ENCODE measurements at regions not wholly inside any gene's neighbourhood (a gene's known extent, or its start where the extent isn't known, plus 50 kb on each side); places are given as distances from the start of the nearest gene placed in this dataset.
A peak's percentile ranks its signal among the peaks of the same experiment; 100 is the strongest.
"Not testable (repeated sequence)": the region's sequence is repeated elsewhere in the genome, so short reads cannot be mapped to it uniquely, and the experiment has no call there.

DNA sequence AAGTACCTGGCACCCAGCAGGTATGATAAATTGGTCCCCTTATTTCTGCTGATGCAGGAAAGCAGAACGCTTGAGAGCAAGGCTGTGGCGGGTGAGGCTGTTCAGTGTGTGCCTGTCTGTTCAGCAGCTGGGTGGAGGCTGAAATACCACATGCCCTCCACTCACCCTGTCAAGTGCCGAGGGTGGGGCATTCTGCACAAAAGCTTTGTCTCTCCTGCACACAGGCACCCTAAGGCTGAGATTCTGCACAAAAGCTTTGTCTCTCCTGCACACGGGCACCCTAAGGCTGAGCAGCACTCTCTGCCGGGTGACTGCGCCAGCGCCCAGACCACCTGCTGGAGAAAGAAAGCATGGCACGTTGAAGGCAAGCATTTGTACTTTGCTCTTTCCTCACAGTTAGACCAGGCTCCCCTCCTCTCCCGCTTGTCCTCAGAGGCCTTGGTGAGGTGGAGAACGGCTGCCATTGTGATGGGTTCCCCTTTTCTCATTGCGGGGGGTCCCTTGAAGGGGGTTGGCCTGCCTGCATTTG lies 97.5 kb downstream of the BDH1 start:
- WGBS (ENCODE audit: insufficient coverage): 86% methylated on average over 4 of the region's 11 CpGs
- intact Hi-C loops (cut with micrococcal nuclease): no loop called here
- no peak overlapping the region for H3K27ac Mint-ChIP-seq

GRCh38 chr3:197456261-197457091 lies 99.3 kb downstream of the BDH1 start:
- intact Hi-C loops (cut with micrococcal nuclease): no loop called here
- Histone ChIP-seq H3K4me3 (replicated peaks in 1 of 3; ENCODE audit: low read depth in 2 of 3, low read length in 3 of 3) (peak overlapping the region; percentile 63 to 89 (median 72)), H3K27ac (ENCODE audit: low read depth in 1 of 2, low read length in 2 of 2) (peak overlapping the region; percentile 81 to 92), H3K79me2 (ENCODE audit: insufficient read depth, low read length) (no peaks in the 10 kb centered on the region), H3K4me1 (ENCODE audit: control insufficient read depth in 1 of 2, insufficient read depth in 2 of 2, low read length in 2 of 2) (peaks cover 18 to 20% of the 10 kb centered on the region in 2 donors), H4K20me1 (ENCODE audit: insufficient read depth, low read length) (no peaks in the 10 kb centered on the region), H3K9me3 (replicated peaks in 1 of 2; ENCODE audit: control insufficient read depth in 1 of 2, insufficient read depth in 1 of 2, low read length in 2 of 2) (no peaks in the 10 kb centered on the region), H3K36me3 (replicated peaks in 1 of 2; ENCODE audit: control insufficient read depth in 1 of 2, insufficient read depth in 2 of 2, low read length in 2 of 2) (no peaks in the 10 kb centered on the region), H2AFZ (ENCODE audit: insufficient read depth, low read depth, low read length, poor library complexity, severe bottlenecking) (peak overlapping the region; percentile 99), H3K27me3 (ENCODE audit: control insufficient read depth in 2 of 2, insufficient read depth in 2 of 2, low read length in 2 of 2) (peaks cover 0 to 4% of the 10 kb centered on the region in 2 donors), H3K9ac (ENCODE audit: insufficient read depth, low read length, poor library complexity, severe bottlenecking) (peak overlapping the region; percentile 81), H3K4me2 (replicated peaks; ENCODE audit: extremely low read depth, low read length, poor library complexity, severe bottlenecking) (peak overlapping the region; percentile 90)
- Mint-ChIP-seq H3K9me3 (peaks cover 0 to 9% (median 0%) of the 10 kb centered on the region in 7 donors), H3K27ac (peak overlapping the region; percentile 77 to 95 (median 89)), H3K4me1 (peaks cover 20% of the 10 kb centered on the region), H3K4me3 (peak overlapping the region; percentile 89 to 94), H3K27me3 (ENCODE audit: low read depth in 3 of 3) (peaks cover 11 to 28% (median 16%) of the 10 kb centered on the region in 3 donors), H3K36me3 (no peaks in the 10 kb centered on the region)
- TF ChIP-seq, protein P1, sequence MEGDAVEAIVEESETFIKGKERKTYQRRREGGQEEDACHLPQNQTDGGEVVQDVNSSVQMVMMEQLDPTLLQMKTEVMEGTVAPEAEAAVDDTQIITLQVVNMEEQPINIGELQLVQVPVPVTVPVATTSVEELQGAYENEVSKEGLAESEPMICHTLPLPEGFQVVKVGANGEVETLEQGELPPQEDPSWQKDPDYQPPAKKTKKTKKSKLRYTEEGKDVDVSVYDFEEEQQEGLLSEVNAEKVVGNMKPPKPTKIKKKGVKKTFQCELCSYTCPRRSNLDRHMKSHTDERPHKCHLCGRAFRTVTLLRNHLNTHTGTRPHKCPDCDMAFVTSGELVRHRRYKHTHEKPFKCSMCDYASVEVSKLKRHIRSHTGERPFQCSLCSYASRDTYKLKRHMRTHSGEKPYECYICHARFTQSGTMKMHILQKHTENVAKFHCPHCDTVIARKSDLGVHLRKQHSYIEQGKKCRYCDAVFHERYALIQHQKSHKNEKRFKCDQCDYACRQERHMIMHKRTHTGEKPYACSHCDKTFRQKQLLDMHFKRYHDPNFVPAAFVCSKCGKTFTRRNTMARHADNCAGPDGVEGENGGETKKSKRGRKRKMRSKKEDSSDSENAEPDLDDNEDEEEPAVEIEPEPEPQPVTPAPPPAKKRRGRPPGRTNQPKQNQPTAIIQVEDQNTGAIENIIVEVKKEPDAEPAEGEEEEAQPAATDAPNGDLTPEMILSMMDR (IDR thresholded peaks at IDR 0.05): no peak
- DNase-seq: peak; percentile 71 to 80 (median 73)
- under 1% methylated on average over 43 of the region's 47 CpGs for WGBS (ENCODE audit: insufficient coverage)

More for the DNA sequence above, 97.5 kb downstream of the BDH1 start:
- no peaks in the 10 kb centered on the region for H3K36me3 Mint-ChIP-seq
- H3K79me2 ChIP-seq (ENCODE audit: insufficient read depth, low read length): no peaks in the 10 kb centered on the region
- H3K4me3 ChIP-seq (replicated peaks in 1 of 3; ENCODE audit: low read depth in 2 of 3, low read length in 3 of 3): no peak overlapping the region
- DNase-seq: no peak
- TF ChIP-seq, protein P1 (IDR thresholded peaks at IDR 0.05): no peak
- peaks cover 0 to 6% of the 10 kb centered on the region in 2 donors for H3K27me3 ChIP-seq (ENCODE audit: control insufficient read depth in 2 of 2, insufficient read depth in 2 of 2, low read length in 2 of 2)
- H3K9me3 ChIP-seq (replicated peaks in 1 of 2; ENCODE audit: control insufficient read depth in 1 of 2, insufficient read depth in 1 of 2, low read length in 2 of 2): no peaks in the 10 kb centered on the region
- no peak overlapping the region for H2AFZ ChIP-seq (ENCODE audit: insufficient read depth, low read depth, low read length, poor library complexity, severe bottlenecking)
- no peak overlapping the region for H3K4me2 ChIP-seq (replicated peaks; ENCODE audit: extremely low read depth, low read length, poor library complexity, severe bottlenecking)
- H3K4me1 ChIP-seq (ENCODE audit: control insufficient read depth in 1 of 2, insufficient read depth in 2 of 2, low read length in 2 of 2): peaks cover 18 to 20% of the 10 kb centered on the region in 2 donors
- H4K20me1 ChIP-seq (ENCODE audit: insufficient read depth, low read length): no peaks in the 10 kb centered on the region
- H3K4me3 Mint-ChIP-seq: no peak overlapping the region
- peaks cover 0 to 9% (median 0%) of the 10 kb centered on the region in 7 donors for H3K9me3 Mint-ChIP-seq
- no peaks in the 10 kb centered on the region for H3K36me3 ChIP-seq (replicated peaks in 1 of 2; ENCODE audit: control insufficient read depth in 1 of 2, insufficient read depth in 2 of 2, low read length in 2 of 2)
- peaks cover 11 to 33% (median 14%) of the 10 kb centered on the region in 3 donors for H3K27me3 Mint-ChIP-seq (ENCODE audit: low read depth in 3 of 3)
- peaks cover 20% of the 10 kb centered on the region for H3K4me1 Mint-ChIP-seq
- H3K27ac ChIP-seq (ENCODE audit: low read depth in 1 of 2, low read length in 2 of 2): no peak overlapping the region
- no peak overlapping the region for H3K9ac ChIP-seq (ENCODE audit: insufficient read depth, low read length, poor library complexity, severe bottlenecking)

GRCh38 chr3:197454841-197455240 lies 100.9 kb downstream of the BDH1 start:
- WGBS (ENCODE audit: insufficient coverage): 50% methylated on average over 1 of the region's 2 CpGs

More at GRCh38 chr3:197454841-197455240, 100.9 kb downstream of the BDH1 start:
- H3K36me3 Mint-ChIP-seq; H4K20me1 ChIP-seq (ENCODE audit: insufficient read depth, low read length); H3K9ac ChIP-seq (ENCODE audit: insufficient read depth, low read length, poor library complexity, severe bottlenecking); H3K9me3 ChIP-seq (replicated peaks in 1 of 2; ENCODE audit: control insufficient read depth in 1 of 2, insufficient read depth in 1 of 2, low read length in 2 of 2); H3K36me3 ChIP-seq (replicated peaks in 1 of 2; ENCODE audit: control insufficient read depth in 1 of 2, insufficient read depth in 2 of 2, low read length in 2 of 2); DNase-seq; H3K27ac Mint-ChIP-seq; H3K4me2 ChIP-seq (replicated peaks; ENCODE audit: extremely low read depth, low read length, poor library complexity, severe bottlenecking); H3K9me3 Mint-ChIP-seq; H3K4me3 Mint-ChIP-seq; H3K4me3 ChIP-seq (replicated peaks in 1 of 3; ENCODE audit: low read depth in 2 of 3, low read length in 3 of 3); H3K79me2 ChIP-seq (ENCODE audit: insufficient read depth, low read length); H3K27ac ChIP-seq (ENCODE audit: low read depth in 1 of 2, low read length in 2 of 2); H2AFZ ChIP-seq (ENCODE audit: insufficient read depth, low read depth, low read length, poor library complexity, severe bottlenecking); intact Hi-C loops (cut with micrococcal nuclease); H3K27me3 ChIP-seq (ENCODE audit: control insufficient read depth in 2 of 2, insufficient read depth in 2 of 2, low read length in 2 of 2): not testable (repeated sequence)
- H3K4me1 Mint-ChIP-seq: peaks cover 20% of the 10 kb centered on the region
- peaks cover 11 to 26% (median 14%) of the 10 kb centered on the region in 3 donors for H3K27me3 Mint-ChIP-seq (ENCODE audit: low read depth in 3 of 3)
- peaks cover 18 to 20% of the 10 kb centered on the region in 2 donors for H3K4me1 ChIP-seq (ENCODE audit: control insufficient read depth in 1 of 2, insufficient read depth in 2 of 2, low read length in 2 of 2)
